ENCODE measurements at regions not wholly inside any gene's neighbourhood (a gene's known extent, or its start where the extent isn't known, plus 50 kb on each side); places are given as distances from the start of the nearest gene placed in this dataset.
A peak's percentile ranks its signal among the peaks of the same experiment; 100 is the strongest.

- Mint-ChIP-seq H3K4me3 (peak overlapping the region; percentile 70), H3K27ac (no peak overlapping the region), H3K9me3 (no peaks in the 10 kb centered on the region), H3K4me1 (ENCODE audit: low read depth) (peaks cover 26% of the 10 kb centered on the region), H3K27me3 (peaks cover 82% of the 10 kb centered on the region), H3K36me3 (ENCODE audit: low read depth) (no peaks in the 10 kb centered on the region)
- intact Hi-C loops (cut with micrococcal nuclease), result no loop called here
Measured at GRCh38 chr5:88666761-88667495, 216.1 kb downstream of the MEF2C start.

GRCh38 chr5:88665750-88666215, 217.2 kb downstream of the MEF2C start:
- intact Hi-C loops (cut with micrococcal nuclease), result no loop called here
- Mint-ChIP-seq H3K27me3 (peaks cover 85% of the 10 kb centered on the region), H3K27ac (no peak overlapping the region), H3K4me1 (ENCODE audit: low read depth) (peaks cover 29% of the 10 kb centered on the region), H3K9me3 (no peaks in the 10 kb centered on the region), H3K36me3 (ENCODE audit: low read depth) (no peaks in the 10 kb centered on the region), H3K4me3 (peak overlapping the region; percentile 20)

GRCh38 chr5:88664645-88665044, 218.3 kb downstream of the MEF2C start:
- Mint-ChIP-seq H3K36me3 (ENCODE audit: low read depth) (no peaks in the 10 kb centered on the region), H3K9me3 (no peaks in the 10 kb centered on the region), H3K4me3 (no peak overlapping the region), H3K27ac (no peak overlapping the region), H3K27me3 (peaks cover 88% of the 10 kb centered on the region), H3K4me1 (ENCODE audit: low read depth) (peaks cover 34% of the 10 kb centered on the region)
- intact Hi-C loops (cut with micrococcal nuclease), result no loop called here

GRCh38 chr5:88663793-88664216, 219.2 kb downstream of the MEF2C start:
- Mint-ChIP-seq H3K27ac (no peak overlapping the region), H3K4me3 (no peak overlapping the region), H3K9me3 (no peaks in the 10 kb centered on the region), H3K36me3 (ENCODE audit: low read depth) (no peaks in the 10 kb centered on the region), H3K27me3 (peaks cover 88% of the 10 kb centered on the region), H3K4me1 (ENCODE audit: low read depth) (peaks cover 37% of the 10 kb centered on the region)
- intact Hi-C loops (cut with micrococcal nuclease), result no loop called here

GRCh38 chr5:88662846-88663245, 220.1 kb downstream of the MEF2C start:
- peaks cover 87% of the 10 kb centered on the region for H3K27me3 Mint-ChIP-seq
- intact Hi-C loops (cut with micrococcal nuclease), result no loop called here
- no peak overlapping the region for H3K27ac Mint-ChIP-seq
- no peaks in the 10 kb centered on the region for H3K36me3 Mint-ChIP-seq (ENCODE audit: low read depth)
- no peaks in the 10 kb centered on the region for H3K9me3 Mint-ChIP-seq
- peaks cover 36% of the 10 kb centered on the region for H3K4me1 Mint-ChIP-seq (ENCODE audit: low read depth)
- H3K4me3 Mint-ChIP-seq, result no peak overlapping the region

- H3K4me1 Mint-ChIP-seq (ENCODE audit: low read depth), result peaks cover 26% of the 10 kb centered on the region
- H3K4me3 Mint-ChIP-seq, result no peak overlapping the region
- H3K36me3 Mint-ChIP-seq (ENCODE audit: low read depth), result no peaks in the 10 kb centered on the region
- intact Hi-C loops (cut with micrococcal nuclease), result no loop called here
- peaks cover 80% of the 10 kb centered on the region for H3K27me3 Mint-ChIP-seq
- no peak overlapping the region for H3K27ac Mint-ChIP-seq
- no peaks in the 10 kb centered on the region for H3K9me3 Mint-ChIP-seq
Measured at GRCh38 chr5:88661806-88662207, 221.2 kb downstream of the MEF2C start.

GRCh38 chr5:88660947-88661805, 221.8 kb downstream of the MEF2C start:
- Mint-ChIP-seq H3K27me3 (peaks cover 77% of the 10 kb centered on the region), H3K36me3 (ENCODE audit: low read depth) (no peaks in the 10 kb centered on the region), H3K9me3 (no peaks in the 10 kb centered on the region), H3K27ac (no peak overlapping the region), H3K4me3 (peak overlapping the region; percentile 72), H3K4me1 (ENCODE audit: low read depth) (peaks cover 21% of the 10 kb centered on the region)
- intact Hi-C loops (cut with micrococcal nuclease), result no loop called here

- intact Hi-C loops (cut with micrococcal nuclease), result no loop called here
- H3K27ac Mint-ChIP-seq, result no peak overlapping the region
- peaks cover 16% of the 10 kb centered on the region for H3K4me1 Mint-ChIP-seq (ENCODE audit: low read depth)
- no peaks in the 10 kb centered on the region for H3K9me3 Mint-ChIP-seq
- no peaks in the 10 kb centered on the region for H3K36me3 Mint-ChIP-seq (ENCODE audit: low read depth)
- peak overlapping the region; percentile 72 for H3K4me3 Mint-ChIP-seq
- peaks cover 69% of the 10 kb centered on the region for H3K27me3 Mint-ChIP-seq
Measured at GRCh38 chr5:88660264-88660946, 222.6 kb downstream of the MEF2C start.

- intact Hi-C loops (cut with micrococcal nuclease), result no loop called here
- Mint-ChIP-seq H3K27ac (no peak overlapping the region), H3K27me3 (peaks cover 65% of the 10 kb centered on the region)
Measured at GRCh38 chr5:88659529-88660263, 223.3 kb downstream of the MEF2C start.

GRCh38 chr5:88658886-88659285, 224.1 kb downstream of the MEF2C start:
- peaks cover 59% of the 10 kb centered on the region for H3K27me3 Mint-ChIP-seq
- H3K9me3 Mint-ChIP-seq, result no peaks in the 10 kb centered on the region
- intact Hi-C loops (cut with micrococcal nuclease), result no loop called here
- H3K4me3 Mint-ChIP-seq, result no peak overlapping the region
- peaks cover 16% of the 10 kb centered on the region for H3K4me1 Mint-ChIP-seq (ENCODE audit: low read depth)
- no peaks in the 10 kb centered on the region for H3K36me3 Mint-ChIP-seq (ENCODE audit: low read depth)
- no peak overlapping the region for H3K27ac Mint-ChIP-seq

More at GRCh38 chr5:88659529-88660263, 223.3 kb downstream of the MEF2C start:
- H3K9me3 Mint-ChIP-seq, result no peaks in the 10 kb centered on the region
- H3K4me3 Mint-ChIP-seq, result no peak overlapping the region
- H3K4me1 Mint-ChIP-seq (ENCODE audit: low read depth), result peaks cover 16% of the 10 kb centered on the region
- no peaks in the 10 kb centered on the region for H3K36me3 Mint-ChIP-seq (ENCODE audit: low read depth)

GRCh38 chr5:88657906-88658775, 224.8 kb downstream of the MEF2C start:
- no peak overlapping the region for H3K27ac Mint-ChIP-seq
- intact Hi-C loops (cut with micrococcal nuclease), result no loop called here
- no peaks in the 10 kb centered on the region for H3K36me3 Mint-ChIP-seq (ENCODE audit: low read depth)
- H3K27me3 Mint-ChIP-seq, result peaks cover 53% of the 10 kb centered on the region
- peaks cover 16% of the 10 kb centered on the region for H3K4me1 Mint-ChIP-seq (ENCODE audit: low read depth)
- H3K4me3 Mint-ChIP-seq, result no peak overlapping the region
- H3K9me3 Mint-ChIP-seq, result no peaks in the 10 kb centered on the region

- peaks cover 52% of the 10 kb centered on the region for H3K27me3 Mint-ChIP-seq
- peaks cover 16% of the 10 kb centered on the region for H3K4me1 Mint-ChIP-seq (ENCODE audit: low read depth)
- no peak overlapping the region for H3K27ac Mint-ChIP-seq
- no peaks in the 10 kb centered on the region for H3K36me3 Mint-ChIP-seq (ENCODE audit: low read depth)
- H3K4me3 Mint-ChIP-seq, result no peak overlapping the region
- no peaks in the 10 kb centered on the region for H3K9me3 Mint-ChIP-seq
- intact Hi-C loops (cut with micrococcal nuclease), result no loop called here
Measured at GRCh38 chr5:88657136-88657535, 225.8 kb downstream of the MEF2C start.

Measured in dendritic cell treated with granulocyte-macrophage colony-stimulating factor and Interleukin-4, amounts not matched to agents 40 ng/mL and 50 ng/mL, for 4 days (primary cell).